Body of pancreas (tissue), 4 donors: ENCODE measurements at regions not wholly inside any gene's neighbourhood (a gene's known extent, or its start where the extent isn't known, plus 50 kb on each side); places are given as distances from the start of the nearest gene placed in this dataset.

ENCODE experiments used
- ATAC-seq: fragments of 150-250 bp; one replicate; pipeline ENCODE4 v1.9.1; 2016
- DNase-seq, 4 donors: peaks; one replicate each; pipeline ENCODE4 v3.0.0-alpha.2; 2019
- H3K27ac ChIP-seq, 4 donors: fragments of 200-600 bp; sonication (generic); 1 replicate in 3 of 4; 2 replicates in 1 of 4; pipeline versions ENCODE4 v1.5.1 to v1.6.1; 2016 to 2019; ENCODE audit warnings: mild to moderate bottlenecking in 1 of 4, mixed read lengths in 1 of 4, moderate library complexity in 1 of 4
- H3K27me3 ChIP-seq, 2 donors: fragments of 200-600 bp; sonication (generic); one replicate each; pipeline ENCODE4 v1.6.0; 2016; ENCODE audit warnings: mild to moderate bottlenecking in 1 of 2
- H3K36me3 ChIP-seq, 2 donors: fragments of 200-600 bp; sonication (generic); replicated peaks in 1 of 2; 2 replicates each; pipeline ENCODE4 v1.5.1; 2016; ENCODE audit warnings: low read depth in 2 of 2; ENCODE audit not compliant: insufficient read depth in 1 of 2
- H3K4me1 ChIP-seq: fragments of 200-600 bp; sonication (generic); one replicate; pipeline ENCODE4 v1.6.0; 2016
- H3K4me3 ChIP-seq, 2 donors: fragments of 200-600 bp; sonication (generic); 1 replicate in 1 of 2; 2 replicates in 1 of 2; pipeline ENCODE4 v1.5.1; 2016 to 2019
- H3K9me3 ChIP-seq, 3 donors: fragments of 200-600 bp; sonication (generic); 1 replicate in 2 of 3; 2 replicates in 1 of 3; pipeline ENCODE4 v1.5.1; 2016
- POLR2A ChIP-seq, 3 donors: fragments of 450-650 bp; IDR thresholded peaks; one replicate each; pipeline ENCODE4 v1.6.1; 2016; ENCODE audit warnings: antibody characterized with exemption in 3 of 3, mild to moderate bottlenecking in 2 of 3
- WGBS, 2 donors: methylation state at CpG; one replicate each; pipeline ENCODE4 v1.1.5; 2017; 5-methylcytosine and 5-hydroxymethylcytosine counted together
- intact Hi-C: fragments of 100-400 bp; cut with DNase I; formaldehyde crosslinking; loops from one replicate; pipeline ENCODE4 v1.15.1; 2023
- TF ChIP-seq, protein P1 (sequence below), 7 experiments: fragments of 450-650 bp in 4 of 7; fragments of 200-600 bp in 3 of 7; sonication (generic) in 3 of 7; IDR thresholded peaks; one replicate each; pipeline ENCODE4 v1.5.1; 2016 to 2019; ENCODE audit warnings: antibody characterized with exemption in 7 of 7

GRCh38 chr15:29433507-29434248 lies 164.1 kb upstream of the NSMCE3 start:
- Histone ChIP-seq H3K4me3 (no peak overlapping the region), H3K27ac (no peak overlapping the region), H3K9me3 (no peaks in the 10 kb centered on the region), H3K36me3 (no peaks in the 10 kb centered on the region), H3K4me1 (peaks cover 7% of the 10 kb centered on the region), H3K27me3 (no peaks in the 10 kb centered on the region)
- TF ChIP-seq, protein P1, sequence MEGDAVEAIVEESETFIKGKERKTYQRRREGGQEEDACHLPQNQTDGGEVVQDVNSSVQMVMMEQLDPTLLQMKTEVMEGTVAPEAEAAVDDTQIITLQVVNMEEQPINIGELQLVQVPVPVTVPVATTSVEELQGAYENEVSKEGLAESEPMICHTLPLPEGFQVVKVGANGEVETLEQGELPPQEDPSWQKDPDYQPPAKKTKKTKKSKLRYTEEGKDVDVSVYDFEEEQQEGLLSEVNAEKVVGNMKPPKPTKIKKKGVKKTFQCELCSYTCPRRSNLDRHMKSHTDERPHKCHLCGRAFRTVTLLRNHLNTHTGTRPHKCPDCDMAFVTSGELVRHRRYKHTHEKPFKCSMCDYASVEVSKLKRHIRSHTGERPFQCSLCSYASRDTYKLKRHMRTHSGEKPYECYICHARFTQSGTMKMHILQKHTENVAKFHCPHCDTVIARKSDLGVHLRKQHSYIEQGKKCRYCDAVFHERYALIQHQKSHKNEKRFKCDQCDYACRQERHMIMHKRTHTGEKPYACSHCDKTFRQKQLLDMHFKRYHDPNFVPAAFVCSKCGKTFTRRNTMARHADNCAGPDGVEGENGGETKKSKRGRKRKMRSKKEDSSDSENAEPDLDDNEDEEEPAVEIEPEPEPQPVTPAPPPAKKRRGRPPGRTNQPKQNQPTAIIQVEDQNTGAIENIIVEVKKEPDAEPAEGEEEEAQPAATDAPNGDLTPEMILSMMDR (IDR thresholded peaks at IDR 0.05): no peak
- TF ChIP-seq POLR2A (IDR thresholded peaks at IDR 0.05): no peak
- intact Hi-C loops: no loop called here
- ATAC-seq (no peak), DNase-seq (no peak)
- 90 to 97% methylated on average over 6 of the region's 6 CpGs for WGBS, 2 donors

DNA sequence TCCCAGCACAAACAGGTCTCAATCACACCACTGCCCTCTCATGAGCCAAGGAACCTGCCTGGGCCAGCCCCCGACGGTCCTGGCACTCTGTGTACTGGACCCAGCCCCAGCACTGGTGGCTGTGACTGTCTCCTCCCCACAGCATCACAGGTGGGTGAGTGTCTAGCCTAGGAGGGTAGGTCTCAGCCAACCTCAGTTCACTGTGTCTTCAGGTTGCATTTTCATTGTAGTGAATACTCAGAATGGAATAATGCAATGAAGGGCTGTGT lies 163.4 kb upstream of the NSMCE3 start:
- H3K27me3 ChIP-seq: no peaks in the 10 kb centered on the region
- H3K27ac ChIP-seq: no peak overlapping the region
- no peak for ATAC-seq
- H3K36me3 ChIP-seq: no peaks in the 10 kb centered on the region
- H3K4me1 ChIP-seq: peaks cover under 1% of the 10 kb centered on the region
- no peak for DNase-seq
- 83% methylated on average over 2 of the region's 2 CpGs; no CpG with 5 or more reads in 1 of the 2 donors for WGBS, 2 donors
- no peaks in the 10 kb centered on the region for H3K9me3 ChIP-seq
- TF ChIP-seq, protein P1 (IDR thresholded peaks at IDR 0.05): no peak
- TF ChIP-seq POLR2A (IDR thresholded peaks at IDR 0.05): no peak
- H3K4me3 ChIP-seq: no peak overlapping the region
- intact Hi-C loops: no loop called here

DNA sequence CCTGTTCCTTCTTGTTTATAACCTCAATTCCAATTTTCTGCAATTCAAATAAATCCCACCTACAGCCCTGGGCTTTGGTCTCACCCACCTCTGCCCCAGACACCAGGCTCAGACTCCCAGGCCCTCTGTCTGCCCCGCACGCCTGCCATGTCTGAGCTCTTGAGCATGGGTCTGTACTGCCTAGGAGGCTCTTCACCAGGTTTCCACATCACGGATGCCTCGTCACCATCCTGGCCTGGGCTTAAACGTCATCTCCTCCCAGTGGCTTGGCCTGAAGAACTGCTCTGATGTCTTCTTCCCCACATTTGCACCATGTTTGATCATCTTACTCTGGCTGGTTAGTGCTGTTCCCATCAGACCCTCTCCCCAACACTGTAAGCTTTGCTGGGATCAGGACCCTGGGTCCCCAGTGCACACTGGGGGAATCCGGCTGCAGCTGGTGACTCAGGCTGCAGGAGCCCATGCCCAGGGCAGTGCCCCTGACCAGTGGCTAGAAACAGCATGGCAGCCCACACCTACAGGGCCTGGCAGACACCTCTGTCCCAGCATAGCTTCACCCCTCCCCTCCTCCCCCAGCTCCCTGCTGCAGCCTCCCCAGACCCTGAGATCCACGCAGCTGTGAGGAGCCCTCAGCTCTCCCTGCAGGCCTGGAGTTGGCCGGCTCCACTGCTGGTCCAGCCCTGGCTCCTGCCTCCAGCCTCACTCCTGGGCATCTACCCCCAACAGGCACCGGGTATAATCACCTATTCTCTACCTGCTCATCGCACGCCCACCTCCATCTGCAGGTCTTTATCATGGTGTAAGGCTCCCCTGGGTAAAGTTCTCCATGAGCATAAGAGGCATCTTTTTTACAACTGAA lies 162.8 kb upstream of the NSMCE3 start:
- intact Hi-C loops: no loop called here
- no peak overlapping the region for H3K4me3 ChIP-seq
- DNase-seq: no peak
- H3K9me3 ChIP-seq: no peaks in the 10 kb centered on the region
- H3K27ac ChIP-seq: no peak overlapping the region
- H3K36me3 ChIP-seq: no peaks in the 10 kb centered on the region
- H3K27me3 ChIP-seq: no peaks in the 10 kb centered on the region
- 85 to 90% methylated on average over 11 of the region's 11 CpGs for WGBS, 2 donors
- no peaks in the 10 kb centered on the region for H3K4me1 ChIP-seq
- ATAC-seq: no peak
- TF ChIP-seq, protein P1 (IDR thresholded peaks at IDR 0.05): no peak
- no peak for TF ChIP-seq POLR2A (IDR thresholded peaks at IDR 0.05)

DNA sequence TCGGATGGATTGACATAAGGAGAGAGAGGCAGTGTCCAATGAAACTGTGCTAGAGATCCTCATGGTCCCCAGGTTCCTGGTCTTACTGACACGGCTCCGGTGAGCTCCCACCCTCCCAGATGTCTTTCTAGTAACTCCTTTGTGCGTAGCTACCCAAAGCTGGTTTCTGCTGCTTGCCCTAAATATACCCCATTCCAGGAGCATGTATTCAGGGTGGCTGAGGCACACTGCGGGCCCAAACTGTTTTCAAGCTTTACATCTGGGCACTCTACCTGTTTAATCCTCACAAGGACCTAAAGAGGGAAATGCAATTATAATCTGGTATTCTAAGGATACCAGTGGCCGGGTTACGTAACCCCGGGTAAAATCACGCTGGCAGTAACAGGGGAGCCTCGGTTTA lies 161.2 kb upstream of the NSMCE3 start:
- Histone ChIP-seq H3K36me3 (no peaks in the 10 kb centered on the region), H3K27me3 (no peaks in the 10 kb centered on the region), H3K9me3 (no peaks in the 10 kb centered on the region), H3K4me3 (no peak overlapping the region), H3K27ac (no peak overlapping the region), H3K4me1 (no peaks in the 10 kb centered on the region)
- intact Hi-C loops: no loop called here
- no peak for DNase-seq
- no peak for ATAC-seq
- WGBS, 2 donors: 89% methylated on average over 10 of the region's 10 CpGs
- TF ChIP-seq, protein P1 (IDR thresholded peaks at IDR 0.05): no peak
- TF ChIP-seq POLR2A (IDR thresholded peaks at IDR 0.05): no peak
